Body of pancreas (tissue), 4 donors: ENCODE measurements at regions not wholly inside any gene's neighbourhood (a gene's known extent, or its start where the extent isn't known, plus 50 kb on each side); places are given as distances from the start of the nearest gene placed in this dataset.
A peak's percentile ranks its signal among the peaks of the same experiment; 100 is the strongest.

Experiments
- ATAC-seq: fragments of 150-250 bp; one replicate; pipeline ENCODE4 v1.9.1; 2016
- DNase-seq, 4 donors: peaks; one replicate each; pipeline ENCODE4 v3.0.0-alpha.2; 2019
- H3K27ac ChIP-seq, 4 donors: fragments of 200-600 bp; sonication (generic); 1 replicate in 3 of 4; 2 replicates in 1 of 4; pipeline versions ENCODE4 v1.5.1 to v1.6.1; 2016 to 2019; ENCODE audit warnings: mild to moderate bottlenecking in 1 of 4, mixed read lengths in 1 of 4, moderate library complexity in 1 of 4
- H3K27me3 ChIP-seq, 2 donors: fragments of 200-600 bp; sonication (generic); one replicate each; pipeline ENCODE4 v1.6.0; 2016; ENCODE audit warnings: mild to moderate bottlenecking in 1 of 2
- H3K36me3 ChIP-seq, 2 donors: fragments of 200-600 bp; sonication (generic); replicated peaks in 1 of 2; 2 replicates each; pipeline ENCODE4 v1.5.1; 2016; ENCODE audit warnings: low read depth in 2 of 2; ENCODE audit not compliant: insufficient read depth in 1 of 2
- H3K4me1 ChIP-seq: fragments of 200-600 bp; sonication (generic); one replicate; pipeline ENCODE4 v1.6.0; 2016
- H3K4me3 ChIP-seq, 2 donors: fragments of 200-600 bp; sonication (generic); 1 replicate in 1 of 2; 2 replicates in 1 of 2; pipeline ENCODE4 v1.5.1; 2016 to 2019
- H3K9me3 ChIP-seq, 3 donors: fragments of 200-600 bp; sonication (generic); 1 replicate in 2 of 3; 2 replicates in 1 of 3; pipeline ENCODE4 v1.5.1; 2016
- POLR2A ChIP-seq, 3 donors: fragments of 450-650 bp; IDR thresholded peaks; one replicate each; pipeline ENCODE4 v1.6.1; 2016; ENCODE audit warnings: antibody characterized with exemption in 3 of 3, mild to moderate bottlenecking in 2 of 3
- WGBS, 2 donors: methylation state at CpG; one replicate each; pipeline ENCODE4 v1.1.5; 2017; 5-methylcytosine and 5-hydroxymethylcytosine counted together
- intact Hi-C: fragments of 100-400 bp; cut with DNase I; formaldehyde crosslinking; loops from one replicate; pipeline ENCODE4 v1.15.1; 2023
- TF ChIP-seq, protein P1 (sequence below), 7 experiments: fragments of 450-650 bp in 4 of 7; fragments of 200-600 bp in 3 of 7; sonication (generic) in 3 of 7; IDR thresholded peaks; one replicate each; pipeline ENCODE4 v1.5.1; 2016 to 2019; ENCODE audit warnings: antibody characterized with exemption in 7 of 7

DNA sequence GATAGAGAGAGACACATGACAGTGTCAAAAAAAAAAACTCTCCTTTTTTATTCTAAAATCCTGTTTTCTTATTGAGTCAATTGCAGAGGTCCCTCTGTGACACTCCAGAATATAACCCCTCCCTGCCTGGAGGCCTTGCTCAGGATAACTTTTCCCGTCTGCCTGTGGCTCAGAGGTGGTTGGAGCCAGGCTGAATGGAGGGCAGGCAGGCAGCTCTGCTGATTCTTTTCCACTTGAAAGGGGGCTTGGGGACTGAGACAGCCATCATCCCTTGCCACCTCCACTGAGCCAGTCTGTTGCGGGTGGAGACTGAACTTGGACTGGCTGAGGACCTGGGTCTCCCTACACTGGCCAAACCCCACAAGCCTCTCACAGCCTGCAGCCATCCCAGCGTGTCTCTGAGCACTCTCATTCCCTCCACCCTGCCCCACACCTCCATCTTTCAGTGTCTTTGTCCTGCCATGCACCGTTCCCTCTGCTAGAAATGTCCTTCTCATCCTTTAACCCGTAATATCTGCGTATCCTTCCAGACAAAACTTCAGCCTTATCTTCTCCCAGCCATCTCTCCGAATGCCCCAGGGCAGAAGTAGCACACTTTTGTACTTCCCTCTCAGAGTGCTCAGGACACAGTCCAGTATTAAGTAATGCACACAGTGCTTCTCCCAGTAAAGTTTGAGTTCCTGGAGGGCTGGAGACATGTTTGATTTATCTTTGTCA, 139.9 kb downstream of the CHIC2 start:
- intact Hi-C loops, result loop anchor here (5.0 kb wide), 1 partner anchor 303 kb away; the partner anchor contains the start of gene PDGFRA
- H3K4me1 ChIP-seq, result no peaks in the 10 kb centered on the region
- H3K9me3 ChIP-seq, result no peaks in the 10 kb centered on the region
- H3K36me3 ChIP-seq, result no peaks in the 10 kb centered on the region
- H3K27ac ChIP-seq, result no peak overlapping the region
- H3K4me3 ChIP-seq, result no peak overlapping the region
- TF ChIP-seq POLR2A (IDR thresholded peaks at IDR 0.05), result no peak
- TF ChIP-seq, protein P1, sequence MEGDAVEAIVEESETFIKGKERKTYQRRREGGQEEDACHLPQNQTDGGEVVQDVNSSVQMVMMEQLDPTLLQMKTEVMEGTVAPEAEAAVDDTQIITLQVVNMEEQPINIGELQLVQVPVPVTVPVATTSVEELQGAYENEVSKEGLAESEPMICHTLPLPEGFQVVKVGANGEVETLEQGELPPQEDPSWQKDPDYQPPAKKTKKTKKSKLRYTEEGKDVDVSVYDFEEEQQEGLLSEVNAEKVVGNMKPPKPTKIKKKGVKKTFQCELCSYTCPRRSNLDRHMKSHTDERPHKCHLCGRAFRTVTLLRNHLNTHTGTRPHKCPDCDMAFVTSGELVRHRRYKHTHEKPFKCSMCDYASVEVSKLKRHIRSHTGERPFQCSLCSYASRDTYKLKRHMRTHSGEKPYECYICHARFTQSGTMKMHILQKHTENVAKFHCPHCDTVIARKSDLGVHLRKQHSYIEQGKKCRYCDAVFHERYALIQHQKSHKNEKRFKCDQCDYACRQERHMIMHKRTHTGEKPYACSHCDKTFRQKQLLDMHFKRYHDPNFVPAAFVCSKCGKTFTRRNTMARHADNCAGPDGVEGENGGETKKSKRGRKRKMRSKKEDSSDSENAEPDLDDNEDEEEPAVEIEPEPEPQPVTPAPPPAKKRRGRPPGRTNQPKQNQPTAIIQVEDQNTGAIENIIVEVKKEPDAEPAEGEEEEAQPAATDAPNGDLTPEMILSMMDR (IDR thresholded peaks at IDR 0.05), result no peak
- DNase-seq (no peak), ATAC-seq (no peak)
- H3K27me3 ChIP-seq, result no peaks in the 10 kb centered on the region
- 75 to 80% methylated on average over 7 of the region's 7 CpGs for WGBS, 2 donors

DNA sequence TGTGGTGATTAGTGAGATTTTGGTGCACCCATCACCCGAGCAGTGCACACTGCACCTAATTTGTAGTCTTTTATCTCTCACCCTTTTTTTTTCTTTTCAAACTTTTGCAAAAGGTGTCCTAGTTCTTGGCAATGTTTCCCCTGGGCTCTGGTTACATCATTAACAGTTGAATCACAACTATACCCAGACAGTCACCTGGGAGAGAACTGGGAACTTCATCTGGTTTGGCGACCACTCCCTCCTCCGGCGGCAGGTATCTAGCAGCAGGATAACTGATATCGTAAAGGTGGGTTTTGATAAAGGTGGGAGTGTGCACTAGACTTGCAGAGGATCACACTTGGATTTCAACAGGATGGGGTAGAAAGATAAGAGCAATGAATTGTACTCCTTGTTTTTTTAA, 140.5 kb downstream of the CHIC2 start:
- Histone ChIP-seq H3K27me3 (no peaks in the 10 kb centered on the region), H3K36me3 (no peaks in the 10 kb centered on the region), H3K4me1 (no peaks in the 10 kb centered on the region), H3K4me3 (no peak overlapping the region), H3K27ac (no peak overlapping the region), H3K9me3 (no peaks in the 10 kb centered on the region)
- no peak for ATAC-seq
- no peak for DNase-seq
- TF ChIP-seq POLR2A (IDR thresholded peaks at IDR 0.05), result no peak
- TF ChIP-seq, protein P1 (IDR thresholded peaks at IDR 0.05), result no peak
- WGBS, 2 donors, result 63 to 75% methylated on average over 5 of the region's 5 CpGs
- intact Hi-C loops, result no loop called here

DNA sequence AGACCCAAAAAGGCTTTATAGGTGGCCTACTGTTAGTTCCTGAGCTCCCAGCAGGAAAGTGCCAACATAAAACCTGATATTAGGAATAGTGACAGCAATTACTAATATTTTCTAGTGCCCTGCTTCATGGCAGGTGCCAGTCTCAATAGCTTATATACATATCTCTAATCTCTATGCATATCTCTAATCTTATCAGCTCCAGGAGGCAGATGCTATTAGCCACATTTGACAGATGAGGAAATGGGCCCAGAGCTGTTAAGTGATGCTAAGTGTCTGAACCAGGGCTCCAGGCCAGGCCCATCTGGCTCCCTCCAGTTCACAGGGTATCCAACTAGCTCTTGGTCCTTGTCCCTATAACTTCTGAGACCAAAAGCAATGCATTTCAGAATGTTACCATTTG, 142.5 kb downstream of the CHIC2 start:
- intact Hi-C loops, result no loop called here
- no peak for TF ChIP-seq POLR2A (IDR thresholded peaks at IDR 0.05)
- TF ChIP-seq, protein P1 (IDR thresholded peaks at IDR 0.05), result no peak
- H3K36me3 ChIP-seq, result no peaks in the 10 kb centered on the region

DNA sequence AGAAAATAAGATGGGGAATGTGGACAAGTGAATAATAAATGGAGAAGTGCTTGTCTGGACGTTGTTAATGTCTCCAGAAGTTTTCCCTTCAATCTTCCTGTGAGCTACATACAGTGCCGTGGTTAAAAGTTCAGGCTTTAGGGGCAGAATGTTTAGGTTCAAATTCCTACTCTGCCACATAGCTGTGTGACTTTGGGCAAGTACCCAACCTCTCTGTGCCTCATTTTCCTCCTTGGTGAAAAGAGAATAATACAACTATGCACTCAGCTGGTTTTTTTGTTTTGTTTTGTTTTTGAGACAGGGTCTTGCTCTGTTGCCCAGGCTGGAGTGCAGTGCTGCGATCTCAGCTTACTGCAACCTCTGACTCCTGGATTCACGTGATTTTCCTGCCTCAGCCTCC, 143.5 kb downstream of the CHIC2 start:
- TF ChIP-seq POLR2A (IDR thresholded peaks at IDR 0.05), result no peak
- TF ChIP-seq, protein P1 (IDR thresholded peaks at IDR 0.05), result no peak
- 86 to 87% methylated on average over 4 of the region's 4 CpGs for WGBS, 2 donors
- Histone ChIP-seq H3K36me3 (no peaks in the 10 kb centered on the region), H3K4me3 (no peak overlapping the region), H3K27me3 (no peaks in the 10 kb centered on the region), H3K9me3 (no peaks in the 10 kb centered on the region), H3K27ac (no peak overlapping the region), H3K4me1 (no peaks in the 10 kb centered on the region)
- ATAC-seq (no peak), DNase-seq (no peak)
- intact Hi-C loops, result no loop called here

More for the DNA sequence above, 142.5 kb downstream of the CHIC2 start:
- ATAC-seq (no peak), DNase-seq (no peak)
- no peaks in the 10 kb centered on the region for H3K9me3 ChIP-seq
- no peaks in the 10 kb centered on the region for H3K4me1 ChIP-seq
- no peak overlapping the region for H3K27ac ChIP-seq
- H3K4me3 ChIP-seq, result no peak overlapping the region
- no peaks in the 10 kb centered on the region for H3K27me3 ChIP-seq

DNA sequence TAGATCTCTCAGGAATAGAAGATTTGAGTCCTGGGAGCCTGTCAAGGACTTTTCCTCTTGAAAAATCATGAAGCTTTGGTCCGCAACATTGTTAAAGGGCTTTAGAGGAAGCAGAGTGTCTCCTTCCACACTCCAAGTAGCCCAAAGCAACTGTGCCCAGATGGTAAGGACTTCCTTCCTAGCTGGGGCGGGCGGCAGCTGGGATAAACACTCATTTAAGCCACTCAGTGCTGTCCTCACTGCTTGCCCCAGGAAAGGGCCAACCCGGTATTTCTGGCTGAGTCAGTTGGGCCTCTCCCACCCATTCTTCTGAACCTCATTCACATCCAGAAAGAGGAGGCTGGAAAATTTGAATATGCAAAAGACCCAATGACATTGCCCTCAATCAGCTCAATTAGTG, 144.3 kb downstream of the CHIC2 start:
- no peaks in the 10 kb centered on the region for H3K9me3 ChIP-seq
- intact Hi-C loops, result no loop called here
- TF ChIP-seq, protein P1 (IDR thresholded peaks at IDR 0.05), result no peak
- TF ChIP-seq POLR2A (IDR thresholded peaks at IDR 0.05), result no peak
- H3K27me3 ChIP-seq, result no peaks in the 10 kb centered on the region
- H3K36me3 ChIP-seq, result no peaks in the 10 kb centered on the region
- 67 to 71% methylated on average over 4 of the region's 4 CpGs for WGBS, 2 donors
- H3K4me1 ChIP-seq, result no peaks in the 10 kb centered on the region
- no peak overlapping the region for H3K4me3 ChIP-seq
- ATAC-seq (no peak), DNase-seq (peak in 1 of 4 donors; percentile 21)
- no peak overlapping the region for H3K27ac ChIP-seq
